ENCODE measurements at regions not wholly inside any gene's neighbourhood (a gene's known extent, or its start where the extent isn't known, plus 50 kb on each side); places are given as distances from the start of the nearest gene placed in this dataset.
"Not testable (repeated sequence)": the region's sequence is repeated elsewhere in the genome, so short reads cannot be mapped to it uniquely, and the experiment has no call there.

DNA sequence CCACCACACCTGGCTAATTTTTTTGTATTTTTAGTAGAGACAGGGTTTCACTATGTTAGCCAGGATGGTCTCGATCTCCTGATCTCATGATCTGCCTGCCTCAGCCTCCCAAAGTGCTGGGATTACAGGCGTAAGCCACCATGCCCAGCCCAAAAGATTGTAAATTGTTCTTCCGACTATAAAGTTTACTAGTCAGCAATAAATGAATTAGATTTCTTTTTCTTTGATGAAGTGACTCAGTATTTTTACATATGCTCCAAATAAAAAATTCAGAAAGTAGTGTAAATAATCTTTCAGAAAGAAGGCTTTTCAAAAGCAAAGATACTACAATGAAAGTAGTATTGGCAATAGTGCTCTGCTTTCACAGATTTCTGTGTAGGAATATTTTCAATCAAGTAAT, 1680.9 kb downstream of the MRPL39 start:
- H3K27me3 ChIP-seq (replicated peaks in 1 of 4; ENCODE audit: control insufficient read depth in 3 of 4, extremely low read depth in 1 of 4, insufficient read depth in 3 of 4, low read length in 3 of 4); H3K56ac ChIP-seq (replicated peaks; ENCODE audit: insufficient read length, low read depth, low read length); H3K36me3 ChIP-seq (ENCODE audit: control insufficient read depth in 2 of 4, insufficient read depth in 4 of 4, low read length in 3 of 4); H2AK5ac ChIP-seq (ENCODE audit: low read depth, low read length); H3K79me2 ChIP-seq (ENCODE audit: control insufficient read depth in 1 of 2, insufficient read depth in 2 of 2, low read length in 2 of 2); H3K9me3 ChIP-seq (ENCODE audit: insufficient read depth in 2 of 2, low read depth in 1 of 2, low read length in 1 of 2); H4K91ac ChIP-seq (replicated peaks; ENCODE audit: insufficient read length, low read length); H3K4me1 ChIP-seq (replicated peaks in 1 of 4; ENCODE audit: control insufficient read depth in 3 of 4, insufficient read depth in 4 of 4, low read length in 3 of 4); H2BK5ac ChIP-seq (ENCODE audit: low read depth, low read length); H3K23ac ChIP-seq (ENCODE audit: insufficient read length); H3K14ac ChIP-seq (ENCODE audit: insufficient read length); H2BK15ac ChIP-seq (ENCODE audit: low read length); H3K23me2 ChIP-seq (ENCODE audit: low read depth, low read length); H2BK20ac ChIP-seq (ENCODE audit: low read length); H3K27ac ChIP-seq (ENCODE audit: low read depth, low read length); H3K9ac ChIP-seq (replicated peaks in 1 of 4; ENCODE audit: extremely low read depth in 1 of 4, low read depth in 3 of 4, low read length in 3 of 4); H2BK120ac ChIP-seq (replicated peaks; ENCODE audit: low read depth, low read length); H3K4ac ChIP-seq (replicated peaks; ENCODE audit: insufficient read length, low read depth, low read length); H4K20me1 ChIP-seq (replicated peaks in 1 of 2; ENCODE audit: control insufficient read depth in 1 of 2, insufficient read depth in 2 of 2, low read length in 2 of 2); DNase-seq (ENCODE audit: low read depth in 1 of 2, low spot score in 2 of 2); H3K4me3 ChIP-seq (ENCODE audit: extremely low read depth in 1 of 4, insufficient read depth in 2 of 4, low read depth in 3 of 4, low read length in 4 of 4); H2AFZ ChIP-seq (ENCODE audit: low read length); POLR2A ChIA-PET (ENCODE audit: partially characterized antibody); H3K18ac ChIP-seq (ENCODE audit: extremely low read depth, low read length); H2BK12ac ChIP-seq (ENCODE audit: low read depth, low read length); H3K4me2 ChIP-seq (ENCODE audit: insufficient read depth in 1 of 2, low read depth in 2 of 2, low read length in 2 of 2); FAIRE-seq; H4K8ac ChIP-seq (ENCODE audit: extremely low read depth, insufficient read depth, low read length); H4K5ac ChIP-seq (ENCODE audit: insufficient read length, low read depth, low read length); H3K79me1 ChIP-seq (ENCODE audit: low read depth, low read length): not testable (repeated sequence)
- 91% methylated on average over 3 of the region's 3 CpGs; no CpG with 5 or more reads in 1 of the 2 experiments for WGBS, 2 experiments (ENCODE audit: extremely low coverage in 1 of 2, insufficient coverage in 1 of 2, insufficient read length in 1 of 2, insufficient replicate concordance in 2 of 2, low coverage in 1 of 2, low lambda C conversion rate in 2 of 2, missing lambda C conversion rate in 1 of 2)
- CTCF ChIA-PET (ENCODE audit: partially characterized antibody) = interaction anchor here (0.9 kb wide), 1 partner anchor 72 kb away, joined by 5 read pairs; no protein-coding TSS in a partner anchor
